HG03460 (cell line): ENCODE measurements at regions not wholly inside any gene's neighbourhood (a gene's known extent, or its start where the extent isn't known, plus 50 kb on each side); places are given as distances from the start of the nearest gene placed in this dataset.
"Not testable (repeated sequence)": the region's sequence is repeated elsewhere in the genome, so short reads cannot be mapped to it uniquely, and the experiment has no call there.

Experiments used
- ATAC-seq: cut with Tn5 transposase; IDR thresholded peaks from one replicate; pipeline ENCODE4 v1.9.1; 2021; ENCODE audit not compliant: unreplicated experiment

DNA sequence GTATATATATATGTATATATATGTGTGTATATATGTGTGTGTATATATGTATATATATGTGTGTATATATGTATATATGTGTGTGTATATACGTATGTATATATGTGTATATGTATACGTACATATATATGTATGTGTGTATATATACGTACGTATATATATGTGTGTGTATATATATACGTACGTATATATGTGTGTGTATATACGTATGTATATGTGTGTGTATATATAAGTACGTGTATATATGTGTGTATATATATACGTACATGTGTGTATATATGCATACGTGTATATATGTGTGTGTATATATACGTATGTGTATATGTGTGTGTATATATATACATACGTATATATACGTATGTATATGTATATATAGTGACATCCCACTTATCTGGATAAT, 154.4 kb downstream of the CDRT15L2 start:
- ATAC-seq = no peak

- ATAC-seq = no peak
Measured at GRCh38 chr17:20735796-20736195, 156.3 kb downstream of the CDRT15L2 start.

GRCh38 chr17:20737636-20738035, 158.1 kb downstream of the CDRT15L2 start:
- not testable (repeated sequence) for ATAC-seq

- no peak for ATAC-seq
Measured at GRCh38 chr17:20771104-20771503, 191.6 kb downstream of the CDRT15L2 start.

GRCh38 chr17:20774472-20775135, 195.1 kb downstream of the CDRT15L2 start:
- ATAC-seq = no peak

DNA sequence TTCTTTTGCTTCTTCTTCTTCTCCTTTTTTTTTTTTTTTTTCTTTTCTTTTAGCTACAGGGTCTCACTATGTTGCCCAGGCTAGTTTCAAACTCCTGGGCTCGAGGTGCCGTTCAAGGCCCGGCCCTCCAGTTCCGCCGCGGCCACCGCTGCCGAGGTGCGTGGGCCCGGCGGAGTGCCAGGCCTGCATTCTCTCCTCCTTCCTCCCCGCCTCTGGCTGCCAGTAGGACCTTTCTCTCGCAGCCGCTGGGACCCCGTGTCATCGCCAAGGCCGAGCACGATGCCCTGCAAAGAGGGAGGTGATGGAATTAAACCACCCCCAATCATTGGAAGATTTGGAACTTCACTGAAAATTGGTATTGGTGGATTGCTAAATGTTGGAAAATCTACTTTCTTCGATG, 195.8 kb downstream of the CDRT15L2 start:
- ATAC-seq = no peak

GRCh38 chr17:20779521-20779920, 200.0 kb downstream of the CDRT15L2 start:
- no peak for ATAC-seq

DNA sequence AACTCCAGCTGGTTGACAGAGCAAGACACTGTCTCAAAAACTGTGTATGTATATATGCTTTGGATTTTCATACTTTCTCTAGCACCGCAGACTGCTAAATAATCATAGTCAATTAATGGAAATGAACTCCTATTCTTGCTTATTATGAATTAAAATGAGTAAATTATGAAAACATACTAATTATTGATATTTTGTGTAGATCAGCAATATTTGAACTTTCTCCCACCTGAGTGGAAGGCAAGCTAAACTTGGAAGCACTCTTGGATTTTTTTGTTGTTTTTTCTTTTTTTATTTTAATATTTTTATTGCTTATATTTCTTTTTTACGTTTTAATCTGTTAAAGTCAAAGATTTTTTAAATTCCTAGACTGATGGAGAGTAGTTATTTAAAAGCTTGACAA, 201.7 kb downstream of the CDRT15L2 start:
- no peak for ATAC-seq

DNA sequence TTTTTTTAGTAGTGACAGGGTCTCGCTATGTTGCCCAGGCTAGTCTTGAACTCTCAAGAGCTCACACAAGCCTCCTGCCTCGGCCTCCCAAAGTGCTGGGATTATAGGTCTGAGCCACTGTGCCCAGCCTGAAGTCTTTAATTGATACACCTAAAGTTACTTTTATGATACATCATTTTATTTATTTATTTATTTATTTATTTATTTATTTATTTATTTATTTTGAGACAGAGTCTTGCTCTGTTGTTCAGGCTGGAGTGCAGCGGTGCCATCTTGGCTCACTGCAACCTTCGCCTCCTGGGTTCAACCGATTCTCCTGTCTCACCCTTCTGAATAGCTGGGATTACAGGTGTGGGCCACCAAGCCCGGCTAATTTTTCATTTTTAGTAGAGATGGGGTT, 202.3 kb downstream of the CDRT15L2 start:
- ATAC-seq = not testable (repeated sequence)

DNA sequence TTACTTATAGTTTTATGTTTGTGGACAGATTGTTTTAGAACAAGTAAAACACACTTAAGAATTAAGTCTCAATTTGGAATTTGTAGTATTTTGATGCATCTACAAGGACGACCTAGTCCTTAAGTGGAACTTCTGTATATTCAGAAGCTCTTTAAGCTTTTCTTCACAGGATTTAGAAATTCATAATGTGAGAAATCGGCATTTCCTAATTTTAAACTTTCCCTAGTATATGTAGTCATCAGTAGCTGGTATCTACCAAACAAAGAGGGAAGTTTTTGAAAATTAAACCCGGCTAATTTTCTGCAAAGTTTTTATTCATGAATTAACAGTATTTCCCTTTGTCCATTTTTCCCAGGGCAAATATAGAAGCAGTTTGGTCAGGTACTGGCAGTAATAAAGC, 203.6 kb downstream of the CDRT15L2 start:
- no peak for ATAC-seq

DNA sequence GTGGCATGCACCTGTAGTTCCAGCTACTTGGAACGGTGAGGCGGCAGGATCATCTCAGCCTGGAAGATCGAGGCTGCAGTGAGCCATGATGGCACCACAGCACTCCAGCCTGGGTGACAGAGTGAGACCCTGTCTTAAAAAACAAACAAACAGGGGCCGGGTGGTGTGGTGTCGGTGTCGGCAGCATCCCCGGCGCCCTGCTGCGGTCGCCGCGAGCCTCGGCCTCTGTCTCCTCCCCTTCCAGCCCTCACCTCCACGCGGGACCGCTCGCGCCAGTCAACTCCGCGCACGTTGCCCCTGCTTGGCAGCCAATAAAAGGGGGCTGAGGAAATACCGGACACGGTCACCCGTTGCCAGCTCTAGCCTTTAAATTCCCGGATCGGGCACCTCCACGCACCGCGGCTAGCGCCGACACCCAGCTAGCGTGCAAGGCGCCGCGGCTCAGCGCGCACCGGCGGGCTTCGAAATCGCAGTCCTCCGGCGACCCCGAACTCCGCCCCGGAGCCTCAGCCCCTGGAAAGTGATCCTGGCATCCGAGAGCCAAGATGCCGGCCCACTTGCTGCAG, 204.7 kb downstream of the CDRT15L2 start:
- no peak for ATAC-seq

DNA sequence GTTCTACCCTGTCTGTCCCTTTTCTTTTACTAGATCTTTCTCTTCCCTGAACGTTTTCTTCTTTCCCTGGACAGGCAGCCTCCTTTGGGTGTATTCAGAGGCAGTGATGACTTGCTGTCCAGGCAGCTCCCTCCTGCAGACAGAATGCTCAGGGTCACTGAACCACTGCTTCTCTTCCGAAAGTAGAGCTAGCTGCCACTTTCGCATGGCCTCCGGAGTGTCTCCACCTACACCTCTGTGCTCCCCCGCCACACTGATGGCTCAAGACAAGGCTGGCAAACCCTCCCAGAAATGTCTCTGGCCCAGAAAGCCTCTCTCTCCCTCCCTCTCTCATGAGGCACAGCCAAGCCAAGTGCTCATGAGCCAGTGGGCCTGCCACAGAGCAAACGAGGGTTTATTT, 207.8 kb downstream of the CDRT15L2 start:
- ATAC-seq = no peak

GRCh38 chr17:20791626-20792025, 212.1 kb downstream of the CDRT15L2 start:
- no peak for ATAC-seq

GRCh38 chr17:20794532-20794931, 215.0 kb downstream of the CDRT15L2 start:
- not testable (repeated sequence) for ATAC-seq

DNA sequence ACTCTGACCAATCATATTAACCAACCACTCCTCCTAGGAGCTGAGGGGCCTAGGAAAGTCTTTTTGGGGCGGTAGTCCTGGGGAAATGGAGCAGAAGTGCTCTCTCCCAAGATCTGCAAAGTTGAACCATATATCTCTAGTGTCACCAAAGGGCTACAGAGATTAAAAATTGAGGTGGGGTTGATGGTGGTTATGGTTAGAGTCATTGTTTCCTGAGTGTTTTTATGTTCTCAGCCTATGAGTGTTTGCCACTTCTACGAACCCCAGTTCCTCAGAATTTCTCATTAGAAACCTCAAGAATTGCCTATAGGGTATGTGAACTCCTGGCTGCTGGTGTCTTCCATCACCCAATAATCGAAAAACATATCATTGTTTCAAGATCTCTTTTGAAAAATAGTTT, 217.8 kb downstream of the CDRT15L2 start:
- ATAC-seq = no peak

DNA sequence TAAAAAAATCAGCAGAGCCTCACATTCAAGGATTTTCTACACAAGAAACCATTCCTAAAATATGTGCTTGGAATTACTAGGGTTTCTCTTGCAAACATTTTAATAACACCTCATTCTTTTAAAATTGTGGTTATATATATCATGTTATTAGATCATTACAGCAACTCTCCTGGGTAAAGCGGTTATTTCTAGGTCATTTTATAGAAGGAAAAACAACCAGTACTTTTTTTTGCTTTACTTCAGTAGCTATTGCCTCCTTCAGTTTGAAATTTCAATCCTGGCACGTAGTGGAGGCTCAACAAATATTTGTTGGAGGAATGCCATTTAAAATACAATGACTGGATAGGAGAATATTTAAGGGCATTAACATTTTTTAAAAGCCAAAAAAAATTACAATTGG, 220.6 kb downstream of the CDRT15L2 start:
- ATAC-seq = no peak

- no peak for ATAC-seq
Measured at GRCh38 chr17:20805751-20806150, 226.2 kb downstream of the CDRT15L2 start.

DNA sequence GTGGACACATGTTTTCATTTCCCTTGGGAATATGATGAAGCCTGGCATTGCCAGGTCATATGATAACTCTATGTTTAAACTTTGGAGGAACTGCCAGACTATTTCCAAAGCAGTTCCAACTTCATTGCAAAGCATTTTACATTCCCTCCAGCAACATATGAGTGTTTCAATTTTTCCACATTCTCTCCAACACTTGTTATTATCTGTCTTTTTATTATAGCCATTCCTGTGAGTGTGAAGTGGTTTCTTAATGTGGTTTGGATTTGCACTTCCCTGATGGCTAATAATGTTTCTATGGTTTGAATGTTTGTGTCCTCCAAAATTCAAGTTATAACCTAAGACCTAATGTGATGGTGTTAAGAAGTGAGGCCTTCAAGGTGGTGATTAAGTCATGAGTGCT, 228.0 kb downstream of the CDRT15L2 start:
- not testable (repeated sequence) for ATAC-seq

GRCh38 chr17:20815410-20815809, 227.4 kb downstream of the USP22 start:
- ATAC-seq = not testable (repeated sequence)

DNA sequence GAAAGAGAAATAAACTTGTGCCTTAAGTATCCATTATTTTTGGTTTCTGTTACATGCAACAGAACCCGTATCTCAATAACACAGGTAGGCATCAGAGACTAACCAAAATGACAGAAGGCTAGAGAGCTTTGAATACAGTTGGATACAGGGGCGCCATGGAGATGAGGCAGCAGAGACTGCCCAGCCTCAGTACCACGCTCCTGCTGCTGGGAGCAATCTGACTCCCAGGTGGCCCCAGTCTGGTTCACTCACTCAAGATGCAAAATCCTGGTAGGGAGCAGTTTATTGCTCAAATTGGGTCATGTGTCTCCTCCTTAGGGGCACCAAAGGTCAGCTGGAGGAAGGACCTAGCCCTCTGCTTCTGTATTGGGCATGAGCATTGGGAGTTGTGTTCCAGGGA, 218.9 kb downstream of the USP22 start:
- ATAC-seq = no peak

DNA sequence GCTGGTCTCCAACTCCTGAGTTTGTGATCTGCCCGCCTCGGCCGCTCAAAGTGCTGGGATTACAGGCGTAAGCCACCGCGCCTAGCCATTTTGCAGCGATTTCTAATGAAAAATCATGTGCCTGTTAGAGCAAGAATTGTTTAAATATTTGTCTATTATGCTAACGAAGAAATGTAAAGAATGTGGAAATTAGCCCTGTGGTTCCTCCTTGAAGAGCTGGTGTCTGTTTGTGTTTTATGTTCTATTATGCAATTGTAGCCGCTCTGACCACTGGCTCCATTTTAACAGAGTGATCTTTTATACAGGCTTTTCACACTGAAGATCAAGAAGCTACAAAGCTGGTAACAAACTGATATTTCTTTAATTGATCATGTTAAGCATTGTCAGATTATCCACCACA, 217.3 kb downstream of the USP22 start:
- no peak for ATAC-seq

GRCh38 chr17:20840453-20840852, 202.4 kb downstream of the USP22 start:
- ATAC-seq = not testable (repeated sequence)
